Liver (tissue), 8 donors: ENCODE measurements at regions not wholly inside any gene's neighbourhood (a gene's known extent, or its start where the extent isn't known, plus 50 kb on each side); places are given as distances from the start of the nearest gene placed in this dataset.

Source experiments
- DNase-seq: peaks from one replicate; pipeline ENCODE4 v3.0.0-alpha.2; 2017; ENCODE audit warnings: low spot score
- H3K27ac ChIP-seq, 2 donors: one replicate each; pipeline ENCODE4 v1.7.0; 2013; ENCODE audit warnings: inconsistent platforms in 2 of 2, low read length in 2 of 2, control low read depth in 1 of 2, low read depth in 1 of 2, mild to moderate bottlenecking in 1 of 2
- H3K27me3 ChIP-seq, 4 donors: one replicate each; pipeline versions ENCODE4 v1.6.1 to v1.7.0; 2013; ENCODE audit warnings: low read length in 3 of 4, inconsistent platforms in 1 of 4, mild to moderate bottlenecking in 1 of 4, moderate library complexity in 1 of 4; ENCODE audit not compliant: control insufficient read depth in 4 of 4, insufficient read depth in 4 of 4
- H3K36me3 ChIP-seq, 4 donors: one replicate each; pipeline versions ENCODE4 v1.6.1 to v1.7.0; 2013; ENCODE audit warnings: low read length in 3 of 4, mild to moderate bottlenecking in 3 of 4, low read depth in 1 of 4, moderate library complexity in 1 of 4; ENCODE audit not compliant: control insufficient read depth in 4 of 4, insufficient read depth in 3 of 4
- H3K4me1 ChIP-seq, 4 donors: one replicate each; pipeline versions ENCODE4 v1.6.1 to v1.7.0; 2013; ENCODE audit warnings: low read length in 3 of 4, mild to moderate bottlenecking in 3 of 4, moderate library complexity in 1 of 4; ENCODE audit not compliant: control insufficient read depth in 4 of 4, insufficient read depth in 4 of 4
- H3K4me3 ChIP-seq, 3 donors: one replicate each; pipeline versions ENCODE4 v1.6.1 to v1.7.0; 2013; ENCODE audit warnings: low read length in 3 of 3, control low read depth in 1 of 3, low read depth in 1 of 3, mild to moderate bottlenecking in 1 of 3
- H3K9ac ChIP-seq, 2 donors: one replicate each; pipeline ENCODE4 v1.7.0; 2013; ENCODE audit warnings: low read length in 2 of 2, mild to moderate bottlenecking in 2 of 2, moderate library complexity in 2 of 2, control low read depth in 1 of 2, low read depth in 1 of 2
- H3K9me3 ChIP-seq, 4 donors: one replicate each; pipeline versions ENCODE4 v1.6.1 to v1.7.0; 2013; ENCODE audit warnings: low read length in 3 of 4; ENCODE audit not compliant: control insufficient read depth in 4 of 4
- CTCF ChIP-seq: fragments of 150-350 bp; IDR thresholded peaks from 2 replicates; pipeline ENCODE4 v1.5.1; 2017; ENCODE audit warnings: improper control_type of control experiment, low read depth, low read length; ENCODE audit not compliant: missing input control
- EGR1 ChIP-seq, 2 donors: IDR thresholded peaks; 2 replicates each; pipeline ENCODE4 v1.6.1; 2016 to 2018; ENCODE audit warnings: antibody characterized with exemption in 2 of 2, low read depth in 2 of 2
- FOXA1 ChIP-seq: IDR thresholded peaks from 2 replicates; pipeline ENCODE4 v1.6.1; 2016; ENCODE audit warnings: antibody characterized with exemption
- FOXA2 ChIP-seq: IDR thresholded peaks from 2 replicates; pipeline ENCODE4 v1.6.1; 2016; ENCODE audit warnings: antibody characterized with exemption
- GABPA ChIP-seq, 2 donors: IDR thresholded peaks in 1 of 2; conservative IDR thresholded peaks in 1 of 2; 2 replicates each; pipeline ENCODE4 v1.6.1; 2016; ENCODE audit warnings: antibody characterized with exemption in 2 of 2, mild to moderate bottlenecking in 1 of 2, moderate library complexity in 1 of 2
- HNF4A ChIP-seq, 2 donors: conservative IDR thresholded peaks; 2 replicates each; pipeline ENCODE4 v1.6.1; 2016; ENCODE audit warnings: antibody characterized with exemption in 2 of 2, mild to moderate bottlenecking in 2 of 2
- HNF4G ChIP-seq: IDR thresholded peaks from 2 replicates; pipeline ENCODE4 v1.6.1; 2016; ENCODE audit warnings: antibody characterized with exemption
- JUND ChIP-seq, 2 donors: IDR thresholded peaks; 2 replicates each; pipeline ENCODE4 v1.6.1; 2016; ENCODE audit warnings: antibody characterized with exemption in 2 of 2
- NR2F2 ChIP-seq: IDR thresholded peaks from 2 replicates; pipeline ENCODE4 v1.6.1; 2016; ENCODE audit warnings: antibody characterized with exemption
- RAD21 ChIP-seq, 2 donors: IDR thresholded peaks; 2 replicates each; pipeline ENCODE4 v1.6.1; 2016; ENCODE audit warnings: antibody characterized with exemption in 2 of 2, mild to moderate bottlenecking in 2 of 2
- REST ChIP-seq: IDR thresholded peaks from 2 replicates; pipeline ENCODE4 v1.6.1; 2016; ENCODE audit warnings: antibody characterized with exemption, mild to moderate bottlenecking
- RXRA ChIP-seq, 2 donors: IDR thresholded peaks; 2 replicates each; pipeline ENCODE4 v1.6.1; 2017 to 2018; ENCODE audit warnings: antibody characterized with exemption in 2 of 2, mild to moderate bottlenecking in 1 of 2
- SP1 ChIP-seq: IDR thresholded peaks from 2 replicates; pipeline ENCODE4 v1.6.1; 2018; ENCODE audit warnings: antibody characterized with exemption, mild to moderate bottlenecking
- TAF1 ChIP-seq: conservative IDR thresholded peaks from 2 replicates; pipeline ENCODE4 v1.6.1; 2016; ENCODE audit warnings: antibody characterized with exemption, mild to moderate bottlenecking
- YY1 ChIP-seq: IDR thresholded peaks from 2 replicates; pipeline ENCODE4 v1.6.1; 2016; ENCODE audit warnings: antibody characterized with exemption, mild to moderate bottlenecking
- WGBS: extraction: QIAGEN DNeasy Blood & Tissue Kit; methylation state at CpG from one replicate; pipeline ENCODE4 v1.1.7; 2013; 5-methylcytosine and 5-hydroxymethylcytosine counted together
- TF ChIP-seq, protein P1 (sequence below): IDR thresholded peaks from 2 replicates; pipeline ENCODE4 v1.6.1; 2016; ENCODE audit warnings: antibody characterized with exemption
- TF ChIP-seq, protein P2 (sequence below): IDR thresholded peaks from 2 replicates; pipeline ENCODE4 v1.6.1; 2016; ENCODE audit warnings: antibody characterized with exemption
- TF ChIP-seq, protein P3 (sequence below): IDR thresholded peaks from 2 replicates; pipeline ENCODE4 v1.6.1; 2016; ENCODE audit warnings: antibody characterized with exemption
- donor health status: healthy.
- donor health status: healthy.
- donor health status: healthy.
- donor health status: healthy.
- donor health status: healthy.

- WGBS, result 65% methylated on average over 7 of the region's 7 CpGs
- TF ChIP-seq, protein P1, sequence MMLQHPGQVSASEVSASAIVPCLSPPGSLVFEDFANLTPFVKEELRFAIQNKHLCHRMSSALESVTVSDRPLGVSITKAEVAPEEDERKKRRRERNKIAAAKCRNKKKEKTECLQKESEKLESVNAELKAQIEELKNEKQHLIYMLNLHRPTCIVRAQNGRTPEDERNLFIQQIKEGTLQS, result no peak
- TF ChIP-seq RAD21 (IDR thresholded peaks at IDR 0.05), result no peak
- TF ChIP-seq, protein P2, sequence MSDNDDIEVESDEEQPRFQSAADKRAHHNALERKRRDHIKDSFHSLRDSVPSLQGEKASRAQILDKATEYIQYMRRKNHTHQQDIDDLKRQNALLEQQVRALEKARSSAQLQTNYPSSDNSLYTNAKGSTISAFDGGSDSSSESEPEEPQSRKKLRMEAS, result no peak
- TF ChIP-seq, protein P3, sequence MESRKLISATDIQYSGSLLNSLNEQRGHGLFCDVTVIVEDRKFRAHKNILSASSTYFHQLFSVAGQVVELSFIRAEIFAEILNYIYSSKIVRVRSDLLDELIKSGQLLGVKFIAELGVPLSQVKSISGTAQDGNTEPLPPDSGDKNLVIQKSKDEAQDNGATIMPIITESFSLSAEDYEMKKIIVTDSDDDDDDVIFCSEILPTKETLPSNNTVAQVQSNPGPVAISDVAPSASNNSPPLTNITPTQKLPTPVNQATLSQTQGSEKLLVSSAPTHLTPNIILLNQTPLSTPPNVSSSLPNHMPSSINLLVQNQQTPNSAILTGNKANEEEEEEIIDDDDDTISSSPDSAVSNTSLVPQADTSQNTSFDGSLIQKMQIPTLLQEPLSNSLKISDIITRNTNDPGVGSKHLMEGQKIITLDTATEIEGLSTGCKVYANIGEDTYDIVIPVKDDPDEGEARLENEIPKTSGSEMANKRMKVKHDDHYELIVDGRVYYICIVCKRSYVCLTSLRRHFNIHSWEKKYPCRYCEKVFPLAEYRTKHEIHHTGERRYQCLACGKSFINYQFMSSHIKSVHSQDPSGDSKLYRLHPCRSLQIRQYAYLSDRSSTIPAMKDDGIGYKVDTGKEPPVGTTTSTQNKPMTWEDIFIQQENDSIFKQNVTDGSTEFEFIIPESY, result no peak
- TF ChIP-seq TAF1, result no peak
- TF ChIP-seq FOXA1, result no peak
- TF ChIP-seq SP1, result no peak
- TF ChIP-seq RXRA (IDR thresholded peaks at IDR 0.05), result no peak
- no peak for TF ChIP-seq REST
- no peak for TF ChIP-seq NR2F2
- TF ChIP-seq HNF4G, result no peak
- TF ChIP-seq FOXA2, result no peak
- TF ChIP-seq YY1, result no peak
- no peak for TF ChIP-seq CTCF
- no peak for TF ChIP-seq HNF4A (conservative IDR thresholded peaks at IDR 0.05)
- TF ChIP-seq EGR1 (IDR thresholded peaks at IDR 0.05; ENCODE audit: low read depth in 2 of 2), result no peak
- no peak for TF ChIP-seq JUND (IDR thresholded peaks at IDR 0.05)
- no peak for TF ChIP-seq GABPA (IDR thresholded peaks at IDR 0.05 in 1 of 2, conservative IDR thresholded peaks at IDR 0.05 in 1 of 2)
- no peak for DNase-seq
- Histone ChIP-seq H3K4me1 (no peaks in the 10 kb centered on the region), H3K9ac (no peak overlapping the region), H3K9me3 (no peaks in the 10 kb centered on the region), H3K36me3 (no peaks in the 10 kb centered on the region), H3K27me3 (peaks cover 0 to 14% (median 5%) of the 10 kb centered on the region in 4 donors), H3K4me3 (no peak overlapping the region), H3K27ac (no peak overlapping the region)
Measured at GRCh38 chr1:209427277-209427676, 156.2 kb upstream of the CAMK1G start.
